GM21528 (cell line): ENCODE measurements at regions not wholly inside any gene's neighbourhood (a gene's known extent, or its start where the extent isn't known, plus 50 kb on each side); places are given as distances from the start of the nearest gene placed in this dataset.

ENCODE experiments used
- ATAC-seq: cut with Tn5 transposase; IDR thresholded peaks from one replicate; pipeline ENCODE4 v1.9.1; 2021; ENCODE audit warnings: mild to moderate bottlenecking, moderate library complexity; ENCODE audit not compliant: unreplicated experiment, low FRiP score

DNA sequence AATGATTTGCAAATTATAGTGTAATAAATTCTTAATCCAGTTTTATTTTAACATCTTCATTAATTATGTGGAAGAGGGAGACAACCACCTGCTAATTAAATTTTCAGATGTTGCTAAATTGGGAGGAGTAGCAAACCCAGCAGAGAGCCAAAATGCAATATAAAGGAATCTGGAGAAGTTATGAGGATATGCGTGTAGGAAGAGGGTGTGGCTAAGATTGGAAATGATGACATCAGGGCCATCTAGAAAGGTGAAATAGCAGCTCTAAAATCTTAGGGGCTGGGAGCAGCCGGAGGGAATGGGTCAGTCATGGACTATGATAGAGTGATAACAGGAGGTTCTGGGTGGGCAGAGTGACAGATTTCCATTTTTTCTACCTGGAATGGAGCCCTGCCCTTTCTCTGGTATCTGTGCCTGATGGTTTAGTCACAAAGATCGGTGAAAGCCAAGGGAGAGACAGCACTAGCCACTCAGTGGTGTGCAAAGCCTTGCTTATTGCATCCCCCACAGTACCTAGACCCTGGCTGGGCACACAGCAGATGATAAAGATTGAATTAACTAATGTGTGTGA, 379.2 kb upstream of the CELF4 start:
- ATAC-seq, result no peak

DNA sequence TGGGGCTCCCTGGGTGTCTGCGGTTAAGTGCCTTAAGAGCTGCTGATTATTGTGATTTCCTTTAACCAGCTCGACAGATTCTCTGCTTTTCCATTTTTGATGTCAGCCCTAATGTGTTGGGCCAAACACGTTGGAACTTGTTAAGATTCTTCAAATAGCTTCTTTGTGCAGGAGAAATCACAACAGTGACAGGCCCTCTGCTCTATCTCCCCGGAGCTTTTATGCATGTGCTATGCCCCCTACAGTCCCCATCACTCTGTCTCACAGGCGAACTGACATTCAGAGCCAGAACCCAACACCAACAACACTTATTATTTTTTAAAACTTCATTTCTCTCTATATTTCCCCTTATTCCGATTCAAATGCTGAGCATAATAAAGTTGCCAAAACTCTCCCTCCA, 371.7 kb upstream of the CELF4 start:
- ATAC-seq, result no peak

DNA sequence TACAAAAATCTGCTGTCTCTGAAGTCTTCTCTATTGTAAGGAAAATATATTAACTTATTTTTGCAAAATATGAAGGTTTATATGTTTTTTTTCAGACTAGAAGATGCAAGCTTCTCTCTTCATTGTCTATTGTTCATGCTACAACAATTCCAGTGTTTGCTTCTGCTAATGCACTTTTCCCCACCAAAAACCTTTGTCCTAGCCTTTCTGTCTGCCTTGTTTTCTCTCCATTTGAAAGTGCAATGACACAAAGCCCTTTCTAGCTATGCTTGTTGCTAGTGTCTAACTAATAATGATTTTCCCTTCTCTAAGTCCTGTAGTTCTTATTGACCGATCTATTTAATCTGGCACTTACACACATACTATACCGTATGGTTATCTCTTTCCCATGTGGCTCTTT, 369.5 kb upstream of the CELF4 start:
- ATAC-seq, result no peak

DNA sequence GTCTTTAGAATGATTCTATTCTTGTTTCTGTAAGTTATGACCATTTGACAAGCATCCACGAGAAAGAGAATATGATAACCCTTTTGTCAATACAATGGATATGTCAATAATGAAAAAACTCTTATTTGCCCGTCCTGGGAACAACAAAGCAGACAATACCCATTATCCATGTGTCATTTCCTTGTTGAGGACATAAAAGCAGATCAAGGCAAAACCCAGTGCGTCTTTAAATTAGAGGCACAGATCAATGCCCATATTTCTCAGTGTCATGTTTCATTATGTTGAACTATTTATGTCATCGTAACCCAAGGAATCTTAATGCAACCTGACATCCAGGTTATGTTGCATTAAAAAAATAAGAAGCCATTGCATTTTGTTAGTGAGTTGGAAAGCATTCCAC, 365.0 kb upstream of the CELF4 start:
- ATAC-seq, result no peak

DNA sequence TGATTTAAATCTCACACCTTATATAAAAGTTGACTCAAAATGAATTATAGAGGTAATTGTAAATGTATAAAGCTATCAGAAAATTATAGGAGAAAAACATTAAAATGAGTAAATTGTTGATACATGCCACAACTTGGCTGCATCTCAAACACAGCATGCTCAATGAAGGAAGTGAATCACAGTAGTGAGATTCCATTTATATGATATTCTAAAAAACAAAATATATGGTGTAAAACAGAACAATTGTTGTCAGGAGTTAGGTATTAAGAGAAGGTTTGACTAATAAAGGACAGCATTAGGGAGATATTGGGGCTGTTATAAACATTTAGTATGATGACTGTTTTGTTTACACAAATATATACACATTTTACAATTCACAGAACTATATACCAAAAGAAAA, 356.6 kb upstream of the CELF4 start:
- no peak for ATAC-seq

DNA sequence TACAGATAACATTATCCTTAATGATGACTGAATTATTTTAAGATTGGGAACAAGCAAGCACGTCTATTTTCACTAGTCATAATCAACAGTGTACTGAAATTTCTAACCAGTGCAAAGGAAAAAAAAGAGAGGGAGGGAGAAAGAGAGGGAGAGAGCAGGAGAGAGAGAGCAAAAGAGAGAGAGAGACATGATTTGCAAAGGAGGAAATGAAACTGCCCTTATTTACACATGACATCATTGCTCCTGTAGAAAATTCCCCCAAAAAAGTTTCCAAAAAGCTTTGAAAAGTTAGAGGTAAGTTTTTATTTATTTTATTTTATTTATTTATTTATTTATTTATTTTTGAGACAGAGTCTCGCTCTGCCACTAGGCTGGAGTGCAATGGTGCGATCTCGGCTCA, 355.3 kb upstream of the CELF4 start:
- no peak for ATAC-seq

DNA sequence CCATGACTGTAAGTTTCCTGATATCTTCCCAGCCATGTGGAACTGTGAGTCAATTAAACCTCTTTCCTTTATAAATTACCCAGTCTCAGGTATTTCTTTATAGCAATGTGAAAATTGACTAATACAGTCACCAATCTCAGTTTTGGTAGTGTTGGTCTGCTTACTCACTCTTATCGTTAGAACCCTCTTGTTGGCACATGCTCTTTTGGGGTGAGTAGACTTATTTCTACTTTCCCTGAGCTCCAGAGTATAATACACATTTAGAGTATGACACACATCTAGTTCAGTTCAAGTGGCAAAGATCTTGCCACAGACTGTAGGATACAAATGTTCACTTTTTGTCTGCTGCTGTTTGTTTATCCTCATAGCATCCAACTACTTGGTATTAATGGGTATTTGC, 347.5 kb upstream of the CELF4 start:
- ATAC-seq, result no peak

DNA sequence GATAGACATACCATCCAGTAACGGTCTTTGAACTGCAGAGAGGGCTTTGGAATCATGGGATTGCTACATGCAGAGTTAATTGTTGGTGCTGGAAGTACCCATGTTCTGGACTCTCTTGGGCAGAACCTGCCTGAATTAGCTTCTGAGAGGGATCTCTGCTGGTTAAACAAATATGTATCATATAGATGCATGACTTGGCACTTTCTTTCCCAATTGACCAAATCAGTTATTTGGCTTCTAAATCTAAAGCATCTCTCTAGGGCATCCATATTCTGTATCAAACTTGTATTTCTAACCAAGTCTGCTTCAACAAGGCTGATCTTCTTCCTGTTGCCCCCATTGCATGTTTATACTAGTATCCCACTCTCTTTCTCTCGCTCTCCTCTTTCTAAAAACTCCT, 336.7 kb upstream of the CELF4 start:
- no peak for ATAC-seq

DNA sequence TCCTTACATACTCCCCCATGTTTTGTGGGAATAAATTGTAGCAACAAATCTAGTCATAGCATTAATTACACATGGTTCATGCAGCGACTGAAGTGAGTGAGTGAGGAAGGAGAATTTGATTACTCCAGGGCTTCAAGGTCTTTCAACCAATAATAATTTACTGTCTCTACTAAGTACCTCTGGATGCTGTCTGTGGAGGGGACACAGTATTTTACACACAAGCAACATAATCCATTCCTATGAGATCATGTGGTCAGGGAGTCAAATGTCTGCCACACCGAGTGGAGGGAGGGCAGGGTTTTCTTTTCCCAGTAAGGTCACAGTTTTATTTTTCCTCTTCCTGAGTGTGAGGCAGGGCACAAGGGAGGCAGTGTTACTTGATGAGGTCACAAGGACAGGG, 334.7 kb upstream of the CELF4 start:
- no peak for ATAC-seq

DNA sequence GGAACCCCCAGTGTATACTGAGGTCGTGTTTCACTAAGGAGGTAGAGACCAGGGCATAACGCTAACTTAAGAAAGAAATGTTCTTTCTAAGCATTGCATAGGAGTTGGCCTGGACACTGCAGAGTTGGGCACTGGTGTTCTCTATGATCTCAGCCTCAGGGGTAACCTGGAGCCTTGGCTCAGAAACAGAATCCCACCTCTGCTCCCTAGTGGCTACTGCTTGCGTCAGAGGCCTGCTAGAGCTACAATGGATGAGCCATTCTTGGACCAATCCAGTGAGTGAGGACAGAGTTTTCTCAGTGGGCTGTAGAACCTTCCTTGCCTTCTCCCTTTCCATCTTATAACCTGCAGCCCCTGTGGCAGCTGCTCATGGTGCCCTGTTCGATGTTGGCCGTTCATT, 324.4 kb upstream of the CELF4 start:
- ATAC-seq, result no peak

DNA sequence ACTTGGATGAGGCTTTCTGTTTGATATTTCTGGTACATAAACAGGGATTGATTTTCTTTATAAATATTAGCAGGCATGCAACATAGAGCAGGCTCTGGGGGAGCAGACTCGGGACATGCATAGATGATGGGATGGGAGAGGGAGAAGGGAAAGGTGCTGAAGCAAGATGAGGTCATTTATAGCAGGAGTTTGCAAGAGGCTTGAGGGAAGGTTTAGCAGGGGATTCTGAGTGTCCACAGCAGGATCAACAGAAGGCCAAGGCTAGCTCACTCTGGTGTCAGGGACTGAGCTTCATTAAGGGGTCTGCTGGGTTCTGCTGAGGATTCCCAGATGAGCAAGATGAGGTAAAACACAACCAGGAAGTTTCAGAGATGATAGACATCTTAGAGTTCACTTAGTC, 309.1 kb upstream of the CELF4 start:
- ATAC-seq, result no peak

DNA sequence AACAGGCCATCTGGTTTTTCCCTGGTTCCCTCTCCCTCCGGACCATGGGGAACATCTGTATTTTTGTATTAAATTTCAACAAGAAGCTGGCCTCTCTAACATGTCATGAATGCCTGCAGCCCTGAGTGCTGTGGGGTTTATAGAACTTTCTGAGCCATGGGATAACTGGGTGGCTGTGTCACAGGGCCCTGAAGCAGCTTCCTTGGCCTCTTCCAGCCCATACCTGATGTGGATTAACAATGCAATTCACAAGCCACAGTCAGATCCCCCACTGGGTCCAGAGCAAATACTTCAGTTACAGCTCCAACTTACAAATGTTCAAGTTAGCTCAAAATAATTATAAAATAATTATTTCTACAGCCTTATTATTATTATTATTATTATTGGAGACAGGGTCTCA, 307.8 kb upstream of the CELF4 start:
- no peak for ATAC-seq

DNA sequence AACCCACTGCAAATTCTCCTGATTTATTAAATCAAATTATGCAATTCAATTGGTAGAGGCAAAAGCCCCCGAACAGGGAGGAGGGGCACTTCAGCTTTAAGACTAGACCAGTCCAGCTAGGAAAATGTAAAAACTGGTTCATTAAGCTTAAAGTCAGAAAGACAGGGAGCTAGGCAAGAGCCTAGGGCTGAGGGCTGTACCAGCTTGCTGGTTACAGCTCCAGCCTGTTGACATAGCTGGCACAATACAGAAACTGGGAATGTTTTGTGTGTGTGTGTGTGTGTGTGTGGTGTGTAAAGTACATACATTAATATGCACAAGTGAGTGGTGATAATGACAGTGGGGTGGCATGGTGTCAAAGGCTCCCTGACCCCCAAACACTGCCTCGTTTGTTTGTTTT, 307.0 kb upstream of the CELF4 start:
- no peak for ATAC-seq

DNA sequence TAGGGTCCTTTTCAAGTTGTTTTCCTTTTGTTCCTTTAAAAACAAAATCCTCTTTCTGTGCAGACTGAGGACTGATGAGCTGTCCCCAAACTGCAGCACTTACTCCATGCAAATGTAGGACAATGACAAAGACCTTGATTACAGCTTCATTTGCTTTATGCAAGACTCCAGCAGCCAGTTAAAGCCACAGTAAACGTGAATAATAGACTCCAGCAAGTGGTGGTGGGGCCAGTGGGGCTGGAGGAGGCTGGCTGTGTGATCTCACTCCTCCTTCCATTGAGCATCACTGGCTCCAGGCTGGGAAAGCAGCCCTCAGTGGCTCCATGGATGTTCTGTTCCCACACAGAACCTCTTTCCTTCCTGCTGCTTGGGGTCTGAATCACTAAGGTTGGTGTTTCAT, 306.0 kb upstream of the CELF4 start:
- no peak for ATAC-seq

DNA sequence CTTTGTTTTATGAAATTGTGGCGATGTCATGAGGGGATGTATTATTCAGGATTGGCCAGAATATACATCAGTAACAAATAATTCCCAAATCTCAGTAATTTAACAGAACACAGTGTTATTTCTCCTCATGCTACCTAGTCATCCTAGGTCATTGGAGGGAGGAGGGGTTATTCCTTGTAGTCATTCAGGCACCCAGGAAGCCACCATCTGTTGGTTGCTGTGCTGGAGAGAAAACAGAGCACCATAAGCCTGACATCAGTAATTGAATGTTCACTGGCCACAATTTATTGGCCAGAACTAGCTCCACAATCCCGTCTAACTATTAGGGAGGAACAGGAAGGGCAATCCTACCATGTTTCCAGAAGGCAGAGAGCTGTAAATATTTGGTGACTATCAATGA, 303.5 kb upstream of the CELF4 start:
- ATAC-seq, result no peak

DNA sequence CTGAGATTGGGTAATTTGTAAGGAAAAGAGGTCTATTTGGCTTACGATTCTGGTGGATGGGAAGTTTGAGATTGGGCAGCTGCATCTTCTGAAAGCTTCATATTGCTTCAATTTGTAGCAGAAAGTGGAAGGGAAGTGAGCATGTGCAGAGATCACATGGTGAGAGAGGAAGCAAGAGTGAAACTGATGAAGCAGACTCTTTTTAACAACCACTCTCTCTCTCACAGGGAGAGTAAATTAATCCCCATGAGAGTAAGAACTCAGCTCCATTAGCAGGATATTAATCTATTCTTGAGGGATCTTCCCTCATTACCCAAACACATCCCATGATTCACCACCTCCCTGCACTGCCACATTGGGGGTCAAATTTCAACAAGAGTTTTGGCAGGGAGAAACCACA, 298.5 kb upstream of the CELF4 start:
- no peak for ATAC-seq

DNA sequence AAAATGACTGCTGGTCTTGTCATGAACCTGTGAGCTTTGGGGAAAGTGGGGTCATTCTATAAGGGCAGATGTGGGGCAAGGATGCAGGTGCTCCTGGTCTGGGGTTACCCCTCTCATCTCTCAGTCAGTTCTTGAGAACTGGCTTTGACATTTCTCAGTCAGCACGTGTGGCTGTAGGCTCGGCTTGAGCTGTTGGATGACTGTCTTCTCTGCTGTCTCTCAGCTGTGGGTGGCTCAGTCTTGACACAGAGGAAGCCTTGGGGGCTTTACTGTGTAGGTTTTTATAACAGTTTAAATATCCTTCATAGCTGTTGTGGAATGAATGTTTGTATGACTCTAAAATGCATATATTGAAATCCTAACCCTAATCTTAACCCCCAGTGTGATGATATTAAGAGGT, 296.4 kb upstream of the CELF4 start:
- no peak for ATAC-seq

DNA sequence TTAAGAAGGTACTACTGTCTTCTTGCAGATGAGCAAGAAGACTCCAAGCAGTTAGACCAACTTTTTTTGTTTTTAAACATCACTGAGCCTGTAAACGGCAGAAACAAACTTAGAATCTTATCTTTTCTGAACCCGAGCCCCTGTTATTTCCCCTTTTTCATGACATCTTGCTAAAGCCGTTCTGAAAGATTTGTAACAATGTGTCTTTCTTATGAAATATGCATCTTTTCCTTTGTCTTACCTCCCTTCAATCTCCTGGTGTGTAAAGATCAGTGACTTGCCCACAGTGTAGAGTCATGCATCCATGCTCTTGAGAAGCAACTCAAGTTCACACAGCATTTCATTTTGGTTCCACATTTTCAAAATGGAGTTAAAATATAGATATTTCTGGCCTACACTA, 288.8 kb upstream of the CELF4 start:
- ATAC-seq, result no peak

DNA sequence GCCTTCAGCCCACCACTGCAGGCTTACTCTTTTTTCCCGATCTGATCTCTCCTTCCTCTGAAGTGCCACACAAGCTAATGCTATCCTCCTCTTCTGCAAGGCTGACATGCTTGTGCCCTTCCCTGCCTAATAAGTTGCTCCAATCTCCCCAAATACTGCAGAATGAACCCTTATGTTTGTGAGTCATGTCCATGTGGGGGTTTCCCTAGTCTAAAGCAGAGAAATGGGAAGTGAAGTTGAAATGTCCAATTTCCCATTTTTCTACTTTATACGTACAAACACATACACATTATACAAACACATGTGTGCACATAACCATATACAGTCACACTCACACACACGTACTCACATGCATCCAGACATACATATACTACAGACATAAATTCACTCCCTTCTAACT, 288.1 kb upstream of the CELF4 start:
- no peak for ATAC-seq

DNA sequence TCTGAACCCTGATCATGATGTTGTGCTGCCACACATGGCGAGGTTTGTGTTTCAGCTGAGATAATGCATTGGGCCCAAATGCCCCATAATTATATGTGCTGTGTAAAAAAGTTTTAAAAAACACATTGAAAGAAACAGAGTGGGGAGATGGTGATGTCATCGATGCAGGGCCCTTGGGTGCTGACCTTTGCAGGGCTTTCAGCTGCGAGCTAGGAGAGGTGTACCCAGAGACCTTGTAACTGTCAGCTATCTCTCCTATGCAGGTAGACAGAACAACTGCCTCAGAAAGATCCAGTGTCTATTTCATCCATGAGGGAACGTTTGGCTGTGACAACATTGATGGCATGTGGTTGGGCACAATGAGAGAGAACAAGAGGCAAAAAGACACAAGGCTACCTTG, 286.9 kb upstream of the CELF4 start:
- no peak for ATAC-seq

DNA sequence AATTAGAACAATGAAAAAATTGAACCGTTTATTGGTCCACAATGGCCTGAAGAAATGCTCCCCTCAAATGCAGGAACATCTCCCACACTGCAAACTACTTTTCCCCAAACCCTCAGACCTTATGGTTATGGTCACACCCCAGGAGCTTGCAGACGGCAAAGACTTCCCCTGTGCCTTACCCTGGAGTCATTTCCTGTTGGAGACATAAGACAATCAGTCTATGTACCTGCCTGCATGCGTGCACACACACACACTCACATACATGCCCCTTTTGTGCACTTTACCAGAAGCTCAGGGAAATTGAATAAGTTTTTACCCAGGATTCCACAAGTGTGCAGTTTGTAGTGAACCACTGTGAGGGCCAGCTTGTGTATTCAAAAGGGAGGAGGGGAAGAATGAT, 281.9 kb upstream of the CELF4 start:
- ATAC-seq, result no peak

DNA sequence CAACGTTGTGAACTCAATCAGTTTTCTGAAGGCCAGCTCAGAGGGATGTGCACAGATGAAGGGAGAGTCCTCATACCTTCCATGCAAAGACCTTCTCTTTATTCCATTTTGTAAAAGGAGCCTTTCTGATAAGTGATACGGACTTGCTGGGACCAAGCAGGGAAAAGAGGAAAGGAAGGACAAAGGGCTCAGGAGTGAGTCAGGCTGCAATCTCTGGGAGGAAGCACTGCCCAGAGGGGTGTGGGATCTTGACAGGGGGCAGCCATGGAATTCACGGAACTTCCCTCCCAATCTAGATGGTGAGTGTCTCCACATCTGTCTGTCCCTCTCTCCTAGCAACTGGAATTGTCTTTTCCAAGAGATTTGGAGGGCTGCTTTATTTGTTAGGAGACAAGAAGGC, 281.4 kb upstream of the CELF4 start:
- ATAC-seq, result no peak

DNA sequence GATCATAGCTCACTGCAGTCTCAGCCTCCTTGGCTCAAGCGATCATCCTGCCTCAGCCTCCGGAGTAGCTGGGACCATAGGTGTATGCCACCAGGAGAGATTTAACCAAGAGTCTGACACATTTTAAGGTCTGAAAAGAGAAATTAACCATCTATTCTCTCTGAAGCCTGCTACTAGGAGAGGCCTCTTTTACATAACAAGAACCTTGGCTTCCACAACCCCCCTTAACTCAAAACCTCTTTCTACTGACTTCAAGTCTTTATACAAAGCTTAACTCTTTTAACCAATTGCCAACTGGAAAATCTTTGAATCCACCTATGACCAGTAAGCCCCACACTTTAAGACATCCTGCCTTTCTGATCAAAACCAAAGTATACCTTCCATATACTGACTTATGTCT, 279.9 kb upstream of the CELF4 start:
- no peak for ATAC-seq
